ENCODE measurements at regions not wholly inside any gene's neighbourhood (a gene's known extent, or its start where the extent isn't known, plus 50 kb on each side); places are given as distances from the start of the nearest gene placed in this dataset.

DNA sequence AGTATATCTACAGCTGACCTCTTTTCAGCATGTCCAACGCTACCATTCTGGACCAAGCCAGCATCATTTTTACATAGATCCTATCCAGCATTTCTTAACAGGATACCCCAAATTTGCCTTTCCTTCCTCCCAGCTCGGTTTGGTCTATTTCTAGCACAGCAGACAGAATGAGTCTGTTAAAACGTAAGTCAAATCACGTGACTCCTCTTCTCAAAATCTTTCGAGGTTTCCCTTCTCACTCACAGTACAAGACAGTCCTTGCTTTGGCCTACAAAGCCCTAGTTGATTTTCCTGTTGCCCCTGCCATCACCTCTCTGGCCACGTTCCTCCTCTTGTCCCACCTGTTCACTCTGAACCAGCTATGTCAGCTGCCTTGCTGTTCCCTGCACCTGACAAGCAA, 711.7 kb downstream of the SORCS3 start:
- ATAC-seq (ENCODE audit: poor library complexity) (no peak), DNase-seq (no peak)
- Histone ChIP-seq H3K36me3 (ENCODE audit: insufficient read depth, low read length) (no peaks in the 10 kb centered on the region), H3K27ac (ENCODE audit: low read depth in 1 of 2, low read length in 2 of 2) (no peak overlapping the region), H3K9me3 (ENCODE audit: control insufficient read depth in 1 of 2, insufficient read depth in 1 of 2, low read length in 2 of 2) (peaks cover 0 to 9% of the 10 kb centered on the region in 2 experiments), H3K4me3 (ENCODE audit: low read length) (no peak overlapping the region), H3K4me1 (ENCODE audit: insufficient read depth, low read length) (no peaks in the 10 kb centered on the region), H3K27me3 (ENCODE audit: control insufficient read depth in 1 of 2, insufficient read depth in 2 of 2, low read length in 2 of 2) (no peaks in the 10 kb centered on the region)
- H3K27ac Mint-ChIP-seq, result no peak overlapping the region
- no peaks in the 10 kb centered on the region for H3K4me1 Mint-ChIP-seq (ENCODE audit: low read depth)
- no peaks in the 10 kb centered on the region for H3K9me3 Mint-ChIP-seq
- no peaks in the 10 kb centered on the region for H3K36me3 Mint-ChIP-seq (ENCODE audit: low read depth)
- TF ChIP-seq, protein P1, sequence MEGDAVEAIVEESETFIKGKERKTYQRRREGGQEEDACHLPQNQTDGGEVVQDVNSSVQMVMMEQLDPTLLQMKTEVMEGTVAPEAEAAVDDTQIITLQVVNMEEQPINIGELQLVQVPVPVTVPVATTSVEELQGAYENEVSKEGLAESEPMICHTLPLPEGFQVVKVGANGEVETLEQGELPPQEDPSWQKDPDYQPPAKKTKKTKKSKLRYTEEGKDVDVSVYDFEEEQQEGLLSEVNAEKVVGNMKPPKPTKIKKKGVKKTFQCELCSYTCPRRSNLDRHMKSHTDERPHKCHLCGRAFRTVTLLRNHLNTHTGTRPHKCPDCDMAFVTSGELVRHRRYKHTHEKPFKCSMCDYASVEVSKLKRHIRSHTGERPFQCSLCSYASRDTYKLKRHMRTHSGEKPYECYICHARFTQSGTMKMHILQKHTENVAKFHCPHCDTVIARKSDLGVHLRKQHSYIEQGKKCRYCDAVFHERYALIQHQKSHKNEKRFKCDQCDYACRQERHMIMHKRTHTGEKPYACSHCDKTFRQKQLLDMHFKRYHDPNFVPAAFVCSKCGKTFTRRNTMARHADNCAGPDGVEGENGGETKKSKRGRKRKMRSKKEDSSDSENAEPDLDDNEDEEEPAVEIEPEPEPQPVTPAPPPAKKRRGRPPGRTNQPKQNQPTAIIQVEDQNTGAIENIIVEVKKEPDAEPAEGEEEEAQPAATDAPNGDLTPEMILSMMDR (IDR thresholded peaks at IDR 0.05), result no peak
- ChIA-PET CTCF (no interaction called here), POLR2A (no interaction called here)
- H3K4me3 Mint-ChIP-seq, result no peak overlapping the region
- intact Hi-C loops (cut with DNase I, micrococcal nuclease), result no loop called here
- H3K27me3 Mint-ChIP-seq, result no peaks in the 10 kb centered on the region

DNA sequence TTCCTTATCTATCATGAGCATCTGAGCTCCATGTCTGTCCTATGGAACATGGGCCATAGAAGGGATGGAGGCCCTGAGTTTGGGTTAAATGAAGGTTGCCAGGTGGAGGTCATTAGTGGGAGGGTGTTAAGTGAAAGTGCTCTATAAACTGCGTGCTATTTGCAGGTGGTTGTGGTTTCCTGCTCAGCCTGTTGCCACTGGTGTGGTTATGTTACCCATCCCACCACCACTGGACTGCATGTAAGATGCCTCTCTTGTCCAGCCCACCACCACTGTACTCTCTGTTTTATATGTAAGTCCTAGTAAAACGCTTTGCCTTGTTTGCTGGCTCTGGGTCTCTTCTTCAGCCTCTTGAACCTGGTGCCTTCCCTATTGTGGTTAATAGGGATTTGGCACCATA, 711.2 kb downstream of the SORCS3 start:
- no peaks in the 10 kb centered on the region for H3K36me3 Mint-ChIP-seq (ENCODE audit: low read depth)
- peaks cover 0 to 9% of the 10 kb centered on the region in 2 experiments for H3K9me3 ChIP-seq (ENCODE audit: control insufficient read depth in 1 of 2, insufficient read depth in 1 of 2, low read length in 2 of 2)
- no peak overlapping the region for H3K4me3 ChIP-seq (ENCODE audit: low read length)
- DNase-seq, result no peak
- H3K4me3 Mint-ChIP-seq, result no peak overlapping the region
- H3K4me1 ChIP-seq (ENCODE audit: insufficient read depth, low read length), result no peaks in the 10 kb centered on the region
- H3K9me3 Mint-ChIP-seq, result no peaks in the 10 kb centered on the region
- H3K27me3 Mint-ChIP-seq, result no peaks in the 10 kb centered on the region
- no peak overlapping the region for H3K27ac ChIP-seq (ENCODE audit: low read depth in 1 of 2, low read length in 2 of 2)
- intact Hi-C loops (cut with DNase I, micrococcal nuclease), result no loop called here
- ChIA-PET CTCF (no interaction called here), POLR2A (no interaction called here)
- H3K36me3 ChIP-seq (ENCODE audit: insufficient read depth, low read length), result no peaks in the 10 kb centered on the region
- no peak for ATAC-seq (ENCODE audit: poor library complexity)
- no peak overlapping the region for H3K27ac Mint-ChIP-seq
- no peaks in the 10 kb centered on the region for H3K4me1 Mint-ChIP-seq (ENCODE audit: low read depth)
- H3K27me3 ChIP-seq (ENCODE audit: control insufficient read depth in 1 of 2, insufficient read depth in 2 of 2, low read length in 2 of 2), result no peaks in the 10 kb centered on the region
- TF ChIP-seq, protein P1 (IDR thresholded peaks at IDR 0.05), result no peak

DNA sequence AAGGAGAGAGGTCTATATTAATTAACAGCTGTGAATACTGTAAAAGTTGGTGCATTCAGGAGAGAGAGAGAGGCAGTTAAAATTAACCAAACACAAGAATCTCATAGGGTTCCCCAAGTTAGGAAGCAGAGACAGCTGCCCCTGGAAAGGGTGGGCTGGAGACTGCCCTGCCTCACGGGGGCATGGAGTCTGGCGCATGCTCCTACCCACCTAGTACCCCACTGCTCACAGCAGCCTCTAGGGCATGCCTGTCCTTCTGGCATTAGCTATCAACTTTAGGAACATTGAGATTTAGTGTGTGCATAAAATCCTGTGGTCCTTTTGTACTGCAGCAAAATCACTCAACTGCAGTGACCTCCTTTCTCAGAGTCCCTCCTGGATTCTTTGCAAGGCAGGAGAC, 710.1 kb downstream of the SORCS3 start:
- intact Hi-C loops (cut with DNase I, micrococcal nuclease), result no loop called here
- no peak overlapping the region for H3K4me3 Mint-ChIP-seq
- no peaks in the 10 kb centered on the region for H3K36me3 ChIP-seq (ENCODE audit: insufficient read depth, low read length)
- H3K27ac ChIP-seq (ENCODE audit: low read depth in 1 of 2, low read length in 2 of 2), result no peak overlapping the region
- H3K27me3 Mint-ChIP-seq, result no peaks in the 10 kb centered on the region
- ATAC-seq (ENCODE audit: poor library complexity) (no peak), DNase-seq (no peak)
- TF ChIP-seq, protein P1 (IDR thresholded peaks at IDR 0.05), result no peak
- H3K9me3 ChIP-seq (ENCODE audit: control insufficient read depth in 1 of 2, insufficient read depth in 1 of 2, low read length in 2 of 2), result peaks cover 0 to 9% of the 10 kb centered on the region in 2 experiments
- H3K4me1 ChIP-seq (ENCODE audit: insufficient read depth, low read length), result no peaks in the 10 kb centered on the region
- H3K27me3 ChIP-seq (ENCODE audit: control insufficient read depth in 1 of 2, insufficient read depth in 2 of 2, low read length in 2 of 2), result no peaks in the 10 kb centered on the region
- POLR2A ChIA-PET, result no interaction called here
- H3K27ac Mint-ChIP-seq, result no peak overlapping the region
- no peaks in the 10 kb centered on the region for H3K36me3 Mint-ChIP-seq (ENCODE audit: low read depth)
- CTCF ChIA-PET, result no interaction called here
- H3K4me3 ChIP-seq (ENCODE audit: low read length), result no peak overlapping the region
- H3K4me1 Mint-ChIP-seq (ENCODE audit: low read depth), result no peaks in the 10 kb centered on the region
- no peaks in the 10 kb centered on the region for H3K9me3 Mint-ChIP-seq
